Activated CD8-positive, alpha-beta memory T cell treated with anti-CD3 and anti-CD28 coated beads, Interleukin-2, amount 50 U/mL, for 24 hours (primary cell): ENCODE measurements at regions not wholly inside any gene's neighbourhood (a gene's known extent, or its start where the extent isn't known, plus 50 kb on each side); places are given as distances from the start of the nearest gene placed in this dataset.

ENCODE experiments used
- DNase-seq: peaks from one replicate; pipeline ENCODE4 v3.0.0-alpha.2; 2020; ENCODE audit errors: extremely low read depth

DNA sequence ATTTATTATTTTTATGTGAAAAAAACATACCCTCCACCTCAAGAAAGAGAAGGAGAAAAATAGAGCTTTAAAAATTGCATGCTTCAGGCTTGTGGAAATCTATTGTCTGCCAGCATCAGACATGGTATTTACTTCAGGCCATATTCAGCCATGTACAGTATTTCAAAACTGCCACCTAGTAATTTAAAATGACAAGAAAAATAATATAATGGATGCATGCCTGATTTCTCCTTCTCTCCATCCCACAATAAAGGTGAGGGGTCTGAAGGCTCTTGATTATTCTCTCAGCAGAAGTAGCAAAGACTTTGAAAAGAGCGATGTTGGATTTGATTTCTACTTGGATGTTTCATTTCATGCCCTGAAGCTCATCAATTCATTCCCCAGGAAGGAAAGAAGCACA is 250.7 kb downstream of the TBC1D4 start:
- no peak for DNase-seq

DNA sequence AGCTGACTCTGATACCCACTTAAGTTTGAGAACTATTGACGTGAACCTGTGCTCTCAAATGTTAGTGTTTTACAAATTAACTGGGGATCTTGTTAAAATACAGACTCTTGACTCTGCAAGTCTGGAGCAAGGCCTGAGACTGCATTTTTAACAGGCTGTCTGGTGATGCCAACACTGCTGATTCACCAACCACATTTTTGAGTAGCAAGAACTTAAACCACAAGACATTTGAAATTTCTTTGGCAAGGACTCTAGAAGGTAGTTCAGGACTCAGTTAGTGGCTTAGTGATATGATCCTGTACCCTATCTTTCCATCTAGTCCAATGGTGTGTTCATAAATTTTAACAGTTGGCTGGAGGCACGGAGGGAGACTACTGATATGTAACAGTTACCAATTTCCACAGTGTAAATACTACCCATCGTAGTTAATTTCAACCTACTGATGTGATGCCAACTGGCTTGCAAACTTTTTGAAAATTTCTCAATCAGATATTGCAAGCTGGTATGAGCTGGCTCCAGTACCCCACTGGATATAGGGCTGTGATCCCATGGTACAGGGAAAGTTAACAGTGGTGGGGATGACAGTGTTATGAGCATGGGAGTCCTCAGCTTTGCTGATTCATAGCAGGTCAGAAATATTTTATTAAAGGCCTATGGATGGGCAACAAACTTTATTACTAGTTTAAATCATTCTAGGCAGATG is 255.1 kb downstream of the TBC1D4 start:
- no peak for DNase-seq

DNA sequence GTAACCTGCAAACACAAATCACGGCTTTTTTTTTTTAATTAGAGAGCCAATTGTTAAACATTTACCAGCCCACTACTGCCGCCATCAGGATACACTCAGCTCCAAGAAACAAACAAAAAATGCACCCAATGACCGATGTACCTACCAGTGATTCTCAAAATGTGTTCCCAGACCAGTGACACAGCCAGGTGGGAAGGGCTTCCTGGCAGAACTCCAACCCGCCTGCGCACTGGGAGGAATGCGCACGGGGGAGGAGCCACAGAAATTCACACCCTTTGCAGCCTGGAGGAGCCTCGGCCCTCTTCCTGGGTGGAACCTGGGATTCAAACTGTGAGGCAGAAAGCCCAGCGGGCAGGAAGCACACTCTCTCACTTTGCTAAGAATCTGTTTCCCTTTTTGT is 255.9 kb downstream of the TBC1D4 start:
- no peak for DNase-seq

DNA sequence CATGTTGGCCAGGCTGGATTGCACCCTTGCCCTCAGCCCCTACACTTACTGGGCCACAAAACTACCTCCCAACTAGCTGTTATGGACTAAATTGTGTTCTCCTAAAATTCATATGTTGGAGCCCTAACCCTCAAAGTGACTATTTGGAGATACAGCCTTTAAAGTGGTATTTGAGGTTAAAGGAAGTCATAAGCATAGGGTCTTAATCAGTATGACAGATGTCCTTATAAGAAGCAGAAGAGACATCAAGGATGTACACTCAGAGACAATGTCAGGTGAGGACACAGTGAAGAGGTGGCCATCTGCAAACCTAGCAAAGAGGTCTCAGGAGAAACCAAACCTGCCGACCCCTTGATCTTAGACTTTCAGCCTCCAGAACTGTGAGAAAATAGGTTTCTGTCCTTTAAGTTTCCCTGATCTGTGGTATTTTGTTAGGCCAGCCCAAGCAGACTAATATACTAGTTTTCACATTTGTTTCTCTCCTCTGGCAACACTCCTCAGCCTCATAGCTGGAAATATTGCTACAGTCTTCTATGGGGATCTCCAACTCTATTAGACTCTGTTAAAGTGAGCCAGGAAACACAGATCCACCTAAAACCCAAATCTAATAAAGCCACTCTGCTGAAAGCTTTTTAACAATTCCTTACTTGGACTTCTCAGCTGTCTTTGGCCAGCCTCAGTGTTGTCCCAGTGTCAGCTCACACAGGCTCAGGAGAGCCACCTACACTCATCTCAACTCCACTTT is 256.5 kb downstream of the TBC1D4 start:
- DNase-seq: no peak

DNA sequence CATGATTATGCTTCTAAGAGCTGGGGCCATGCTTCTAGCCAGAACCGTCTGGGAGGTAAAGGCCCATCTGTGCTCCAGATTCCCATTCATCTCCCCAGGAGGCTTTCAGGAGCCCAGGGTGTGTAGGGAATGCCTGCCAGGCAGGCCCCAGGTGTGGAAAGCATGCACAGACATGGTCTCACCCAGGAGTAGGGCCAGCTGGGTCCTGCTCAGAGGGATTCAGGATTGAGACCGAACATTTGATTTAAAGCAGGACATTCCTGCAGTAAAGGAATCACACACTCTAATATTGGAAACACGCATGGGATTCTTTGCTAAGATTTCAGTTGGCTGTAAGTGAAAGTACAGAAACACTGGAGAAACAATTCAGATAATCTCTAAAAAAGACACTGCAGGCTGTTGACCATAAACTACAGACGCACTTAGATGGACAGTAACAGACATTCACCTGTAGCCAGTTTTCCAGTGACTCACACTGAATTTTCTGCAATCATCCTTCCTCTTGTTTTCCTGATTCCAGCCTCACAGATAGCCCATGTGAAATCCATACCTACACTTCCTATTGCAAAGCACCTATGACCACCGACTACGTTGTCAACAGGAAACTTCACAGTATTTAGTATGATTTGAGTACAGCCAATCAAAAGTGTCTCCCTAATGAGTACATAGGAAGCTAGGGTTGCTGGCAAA is 257.8 kb downstream of the TBC1D4 start:
- no peak for DNase-seq

DNA sequence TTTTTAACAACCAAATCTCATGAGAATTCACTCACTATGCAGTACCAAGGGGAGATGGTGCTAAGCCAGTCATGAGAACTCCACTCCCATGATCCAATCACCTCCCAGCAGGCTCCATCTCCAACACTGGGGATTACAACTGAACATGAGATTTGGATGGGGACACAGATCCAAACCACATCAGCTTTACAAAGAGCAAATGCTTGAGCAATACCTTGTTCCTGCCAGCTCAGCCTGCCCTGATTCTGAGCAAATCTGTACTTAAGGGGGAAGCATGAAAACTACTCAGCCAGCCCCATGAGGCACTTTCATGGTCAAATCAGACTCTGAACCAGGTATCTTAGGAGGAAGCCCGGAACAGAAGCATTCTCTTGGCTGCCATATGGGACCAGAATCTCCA is 259.9 kb downstream of the TBC1D4 start:
- no peak for DNase-seq

DNA sequence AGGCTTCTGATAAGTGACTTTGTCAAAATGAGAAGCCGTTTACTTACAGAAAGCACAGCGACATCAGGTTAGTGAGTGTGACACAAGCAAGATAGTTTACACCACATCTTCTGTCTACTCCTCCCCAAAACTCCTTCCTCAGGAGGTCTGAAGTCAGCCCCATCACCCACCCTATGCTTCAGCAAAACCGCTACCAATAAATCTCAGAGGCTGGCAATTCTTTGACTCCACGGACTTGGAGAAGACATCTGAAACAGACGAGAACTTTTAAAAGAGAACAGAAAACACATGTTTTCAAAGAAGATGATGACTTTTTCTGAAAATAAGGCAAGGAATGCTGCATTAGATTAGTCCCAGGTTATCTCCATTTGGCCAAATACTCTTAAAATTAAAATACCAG is 261.1 kb downstream of the TBC1D4 start:
- no peak for DNase-seq

DNA sequence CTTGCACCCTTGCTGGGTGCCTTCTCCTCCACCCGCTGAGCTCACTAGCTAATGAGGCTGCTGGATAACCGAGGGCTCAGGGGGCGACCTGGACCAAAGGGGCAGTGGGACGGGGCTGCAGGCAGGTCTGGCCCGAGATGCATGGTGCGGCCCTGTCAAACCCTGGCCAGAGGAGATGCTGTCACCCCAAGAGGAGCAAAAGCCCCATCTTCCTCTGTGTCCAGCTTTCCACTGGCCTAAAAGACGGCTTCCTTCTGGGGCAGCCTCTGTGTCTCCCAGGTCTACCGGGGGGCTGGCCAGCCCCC is 261.8 kb downstream of the TBC1D4 start:
- no peak for DNase-seq

DNA sequence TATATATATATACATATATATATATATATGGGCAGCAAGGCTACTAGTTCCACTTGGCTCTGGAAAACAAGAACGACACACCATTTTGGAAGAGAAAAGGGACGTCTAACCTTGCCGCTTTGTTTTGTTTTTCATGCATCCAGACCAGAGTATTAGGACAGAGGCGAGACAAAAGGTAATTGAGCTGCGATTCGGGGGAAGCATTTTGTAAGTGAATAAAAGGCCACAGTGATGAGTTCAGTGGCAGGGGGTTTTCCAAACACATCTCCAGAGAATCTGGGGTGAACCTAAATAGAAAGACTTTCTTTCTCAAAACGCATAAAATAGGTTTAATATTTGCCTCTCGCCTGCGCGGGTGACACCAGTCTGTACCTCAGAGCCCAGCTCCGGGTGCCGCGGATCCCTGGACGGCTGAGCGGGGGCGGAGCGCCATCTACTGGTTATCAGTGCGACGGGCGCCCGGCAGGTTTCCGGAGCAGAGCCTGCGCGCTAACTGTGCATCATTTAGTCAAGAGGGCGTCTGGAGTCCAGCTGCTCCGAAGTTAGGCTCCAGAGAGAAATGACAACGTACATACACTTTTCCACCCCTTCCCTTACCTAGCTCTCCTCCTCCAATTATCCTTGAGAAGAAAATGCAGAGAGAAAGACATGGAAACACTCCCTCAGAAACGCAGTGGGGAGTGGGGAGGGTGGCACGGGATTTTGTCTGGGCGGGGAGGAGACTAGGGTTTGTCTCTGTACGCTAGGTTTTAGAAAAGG is 262.3 kb downstream of the TBC1D4 start:
- DNase-seq: peak; percentile 64

DNA sequence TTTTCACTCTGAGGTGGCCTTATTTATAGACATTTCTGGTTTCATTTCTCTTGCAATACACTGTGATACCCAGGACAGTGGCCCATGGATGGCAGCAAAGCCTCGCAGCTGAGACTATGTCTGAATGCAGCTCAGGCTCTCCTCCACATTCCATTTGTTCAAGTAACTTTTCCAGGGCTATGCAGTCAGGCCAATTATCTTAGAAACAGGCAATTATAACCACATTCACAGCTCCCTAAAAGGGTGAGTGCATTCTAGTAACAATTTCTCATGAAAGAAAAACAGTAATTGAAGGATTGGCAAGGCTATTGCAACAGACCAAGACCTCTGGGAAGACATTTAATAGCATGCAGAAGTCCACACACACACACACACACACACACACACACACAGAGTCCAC is 264.0 kb downstream of the TBC1D4 start:
- no peak for DNase-seq

DNA sequence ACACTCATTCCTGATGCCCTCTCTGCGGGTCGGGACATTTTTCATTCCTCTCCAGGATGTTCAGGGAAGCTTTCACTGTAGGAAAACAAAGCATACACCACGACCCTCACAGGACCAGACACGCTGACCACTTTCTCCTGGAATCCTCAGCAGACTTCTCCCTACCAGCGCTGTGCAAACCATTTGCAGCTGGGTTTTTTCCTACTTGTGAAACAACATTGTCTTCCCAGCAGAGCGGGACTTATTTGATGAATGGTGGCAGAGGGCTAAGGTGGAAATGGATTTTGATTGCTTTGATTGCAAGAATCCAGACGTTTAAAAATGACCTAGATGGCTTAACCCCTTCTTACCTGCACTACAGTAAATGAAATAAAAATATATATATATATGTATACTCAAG is 265.9 kb downstream of the TBC1D4 start:
- no peak for DNase-seq

DNA sequence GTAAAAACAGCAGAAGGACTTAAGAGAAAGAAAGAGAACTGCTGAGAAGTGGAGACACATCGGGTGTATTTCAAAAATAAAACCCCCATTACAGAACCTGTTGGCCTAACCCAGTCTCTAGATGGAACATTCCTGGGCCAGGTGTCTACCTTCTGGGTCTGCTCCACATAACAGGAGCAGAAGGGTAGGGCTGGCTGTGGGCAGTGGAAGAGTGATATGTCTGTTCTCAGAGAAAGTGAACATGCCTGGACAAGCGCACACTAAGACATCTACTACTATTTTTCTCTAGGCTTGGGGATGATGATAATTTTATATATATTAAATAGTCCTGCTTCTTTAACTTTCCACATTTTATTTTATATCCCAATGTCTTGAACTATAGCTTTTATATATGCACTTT is 267.1 kb downstream of the TBC1D4 start:
- no peak for DNase-seq

DNA sequence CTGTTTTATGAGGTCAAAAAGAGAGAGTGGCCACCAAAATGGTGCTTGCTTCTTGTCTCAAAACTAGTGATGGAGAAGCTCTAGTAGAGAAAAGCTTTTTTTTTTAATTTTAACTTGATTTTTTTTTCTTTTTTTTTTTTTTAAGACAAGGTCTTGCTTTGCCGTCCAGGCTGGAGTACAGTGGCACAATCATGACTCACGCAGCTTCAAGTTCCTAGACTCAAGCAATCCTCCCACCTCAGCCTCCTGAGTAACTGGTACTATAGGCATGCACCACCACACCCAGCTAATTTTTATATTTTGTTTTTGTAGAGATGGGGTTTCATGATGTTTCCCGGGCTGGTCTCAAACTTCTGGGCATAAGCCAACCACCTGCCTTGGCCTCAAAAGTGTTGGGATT is 279.0 kb downstream of the TBC1D4 start:
- DNase-seq: no peak

DNA sequence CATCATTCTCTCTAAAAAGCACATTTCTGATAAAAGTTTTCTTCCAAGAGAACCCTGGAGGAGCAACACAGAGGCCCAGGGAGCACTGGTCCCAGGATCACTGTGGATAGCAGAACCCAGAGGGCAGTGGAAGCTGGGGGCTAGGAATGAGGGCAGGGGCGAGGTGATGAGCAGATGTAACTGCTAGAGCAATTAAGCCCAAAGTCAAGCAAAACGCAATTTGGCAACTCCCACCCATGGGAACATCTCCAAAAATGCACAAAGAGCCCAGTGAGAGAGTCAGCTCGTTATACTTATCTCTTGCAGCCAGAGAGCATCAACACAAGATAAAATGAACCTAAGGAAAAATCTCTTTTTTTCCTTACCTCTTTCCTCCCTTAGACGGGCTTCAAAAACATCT is 284.2 kb downstream of the TBC1D4 start:
- no peak for DNase-seq

DNA sequence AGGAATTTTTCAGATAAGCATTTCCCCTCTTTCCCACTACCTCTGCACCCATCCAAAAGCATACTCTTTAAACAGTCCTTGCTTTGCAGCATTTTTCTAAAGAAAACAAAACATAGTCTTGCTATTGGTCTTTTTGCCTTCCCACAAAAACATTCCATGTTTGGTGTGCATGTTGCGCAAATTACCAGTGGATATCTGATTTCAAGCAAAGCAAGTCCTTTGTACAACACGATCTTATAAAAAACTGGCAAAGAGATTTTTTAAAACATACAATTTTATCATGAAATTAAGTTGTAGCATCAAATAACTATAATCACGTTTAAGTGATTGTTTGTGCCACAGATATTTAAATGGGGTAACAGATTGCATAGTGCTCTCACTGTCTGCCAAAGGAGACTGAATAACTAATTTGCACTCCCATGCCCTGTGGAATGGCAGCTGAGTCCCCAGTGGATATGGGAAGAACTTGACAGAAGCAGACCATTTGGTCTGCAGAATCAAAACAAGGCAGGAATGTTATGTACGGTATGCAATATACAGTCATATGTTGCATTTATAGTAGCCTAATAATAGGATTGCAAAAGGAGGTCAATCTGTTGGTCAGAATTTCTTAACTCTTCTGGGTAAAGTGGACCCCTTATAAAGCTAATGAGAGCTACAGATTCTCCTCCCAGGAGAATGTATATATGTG is 285.7 kb downstream of the TBC1D4 start:
- no peak for DNase-seq

DNA sequence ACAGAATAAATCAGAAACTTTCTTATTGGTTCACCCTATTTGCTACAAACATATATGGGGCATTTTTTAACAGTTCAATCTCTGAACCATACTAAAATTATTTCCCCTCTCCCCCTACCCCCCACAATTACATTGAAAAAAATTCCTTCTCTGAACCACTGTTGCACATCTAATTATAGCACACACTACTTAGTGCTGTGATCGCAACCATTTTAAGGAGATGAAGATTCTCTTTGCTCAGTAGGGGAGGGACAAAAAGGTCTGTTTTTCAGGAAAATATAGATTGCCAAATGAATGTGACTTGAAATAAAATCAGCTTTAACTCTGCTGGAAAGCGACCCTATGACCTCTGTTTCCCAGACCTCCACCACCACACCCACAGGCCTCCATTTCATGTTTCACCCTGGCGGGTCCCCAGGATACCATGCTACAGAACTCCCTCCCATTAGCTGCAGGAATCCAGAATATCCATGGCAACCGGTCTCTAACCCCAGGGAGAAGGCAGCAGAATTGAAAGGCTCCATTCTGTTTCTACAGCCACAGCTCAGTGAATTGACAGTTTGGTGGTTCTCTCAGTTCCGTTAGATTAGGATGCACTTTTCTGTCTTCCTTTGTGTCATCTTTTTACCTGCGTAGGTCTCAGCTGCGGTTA is 286.3 kb downstream of the TBC1D4 start:
- no peak for DNase-seq

DNA sequence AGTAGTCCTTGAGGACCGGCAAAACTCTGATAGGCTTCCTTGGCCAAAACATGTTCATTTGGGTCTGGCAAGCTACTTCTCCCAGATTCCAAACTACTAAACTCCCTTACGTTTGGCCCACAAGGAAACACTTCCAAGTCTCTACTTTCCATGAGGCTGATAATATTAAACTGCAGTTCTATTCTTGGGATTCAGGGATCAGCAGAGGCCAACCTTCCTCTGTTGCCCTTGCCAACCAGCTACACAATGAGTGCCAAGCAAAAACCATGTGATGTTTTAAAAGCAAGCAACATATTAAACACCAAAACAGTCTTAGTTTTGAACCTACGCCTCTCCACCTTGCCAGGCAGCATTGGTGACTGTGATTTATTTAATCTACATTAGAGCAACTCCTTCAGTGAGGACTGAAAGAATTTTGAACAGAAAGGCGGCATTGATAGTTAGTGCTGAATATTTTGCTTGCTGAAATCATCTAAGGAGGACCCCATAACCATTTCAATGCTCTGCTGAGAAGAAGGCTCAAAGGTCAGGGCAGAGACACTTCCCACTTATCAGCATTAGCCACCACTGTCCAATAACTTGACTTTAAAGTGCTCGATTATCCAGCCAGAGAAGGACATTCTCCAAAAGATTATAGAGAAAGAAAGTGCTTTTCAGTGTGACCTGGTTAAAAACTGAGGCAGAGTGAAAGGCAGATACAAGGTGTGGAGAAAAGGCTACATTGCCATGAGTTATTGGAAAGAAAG is 287.1 kb downstream of the TBC1D4 start:
- no peak for DNase-seq

DNA sequence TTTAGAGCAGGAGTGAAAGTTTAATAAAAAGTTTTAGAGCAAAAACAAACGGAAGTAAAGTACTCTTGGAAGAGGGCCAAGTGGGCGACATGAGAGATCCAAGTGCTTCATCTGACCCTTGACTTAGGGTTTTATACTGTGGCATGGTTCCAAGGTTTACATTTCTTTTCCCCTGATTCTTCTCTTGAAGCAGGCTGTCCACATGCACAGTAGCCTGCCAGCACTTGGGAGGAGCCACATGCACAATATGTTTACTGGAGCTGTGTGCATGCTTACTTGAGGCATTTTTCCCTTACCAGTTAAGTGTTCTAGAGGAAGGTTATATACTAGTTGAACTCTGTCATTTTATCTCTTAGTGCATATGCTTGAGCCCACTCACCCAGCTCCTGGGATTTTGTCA is 295.6 kb downstream of the TBC1D4 start:
- DNase-seq: no peak

DNA sequence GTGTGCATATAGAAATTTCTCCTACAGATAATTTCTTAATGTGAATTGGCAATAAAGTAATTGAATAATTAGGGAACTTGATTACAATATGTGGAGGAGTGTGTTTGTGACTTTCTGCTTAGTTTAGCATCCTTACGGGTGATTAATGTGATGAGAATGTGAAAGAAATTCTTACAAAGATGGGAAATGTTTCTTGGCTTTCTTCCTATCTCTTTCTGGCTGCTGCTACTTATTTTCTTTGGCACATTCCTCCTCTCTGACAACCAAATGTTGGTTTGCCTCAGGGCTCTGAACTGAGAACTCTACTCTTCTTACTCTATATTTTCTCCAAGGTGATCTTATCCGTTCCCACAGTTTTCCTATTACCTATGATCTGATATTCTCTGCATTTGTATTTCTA is 300.1 kb downstream of the TBC1D4 start:
- DNase-seq: no peak

DNA sequence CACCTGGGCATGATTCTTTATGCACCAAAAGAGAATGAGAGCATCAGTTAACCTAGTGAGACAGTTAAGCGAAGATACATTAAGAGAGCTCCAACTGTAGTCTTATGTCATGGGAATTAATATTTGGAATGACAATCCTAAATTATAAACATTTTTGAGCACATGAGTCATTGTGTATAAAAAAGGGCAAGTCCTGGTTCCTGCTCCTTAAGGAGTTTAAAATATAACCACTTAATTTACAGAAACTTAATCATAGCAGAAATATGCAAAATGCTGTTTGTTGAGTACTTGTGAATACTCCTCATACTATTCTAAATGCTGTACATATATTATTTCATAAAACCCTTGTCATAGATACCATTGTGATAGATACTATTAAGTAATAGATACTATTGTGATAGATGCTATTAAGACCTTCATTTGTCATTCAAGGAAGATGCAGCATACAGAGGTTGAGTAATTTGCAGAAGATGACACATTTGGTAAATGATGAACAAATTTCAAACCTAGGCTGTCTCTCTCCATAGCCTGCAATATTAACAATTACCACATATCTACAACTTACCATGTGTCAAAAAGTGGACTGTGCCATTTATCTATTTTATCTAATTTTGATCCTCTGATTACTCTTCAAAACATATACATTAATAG is 301.0 kb downstream of the TBC1D4 start:
- DNase-seq: no peak
